RWPE2 (cell line): ENCODE measurements at regions not wholly inside any gene's neighbourhood (a gene's known extent, or its start where the extent isn't known, plus 50 kb on each side); places are given as distances from the start of the nearest gene placed in this dataset.

ENCODE experiments used
- ATAC-seq: fragments of 200-7000 bp; cut with Tn5 transposase; 3 replicates; pipeline ENCODE4 v1.9.1; 2021; ENCODE audit warnings: low read depth
- DNase-seq: peaks from one replicate; pipeline ENCODE4 v3.0.0-alpha.2; 2020; ENCODE audit warnings: low spot score
- H3K27ac ChIP-seq: fragments of 450-650 bp; 2 replicates; pipeline ENCODE4 v1.5.1; 2017; ENCODE audit warnings: mild to moderate bottlenecking; ENCODE audit not compliant: poor library complexity, severe bottlenecking
- H3K27me3 ChIP-seq: fragments of 250-450 bp; sonication (Bioruptor Pico); 2 replicates; pipeline ENCODE4 v1.5.1; 2021; ENCODE audit warnings: mild to moderate bottlenecking, moderate library complexity; ENCODE audit not compliant: insufficient read depth, poor library complexity, severe bottlenecking
- H3K36me3 ChIP-seq: fragments of 250-450 bp; sonication (Bioruptor Pico); 2 replicates; pipeline ENCODE4 v1.5.1; 2020; ENCODE audit warnings: low read depth, mild to moderate bottlenecking, moderate library complexity
- H3K4me1 ChIP-seq: fragments of 250-450 bp; sonication (Bioruptor Pico); 2 replicates; pipeline ENCODE4 v1.5.1; 2021; ENCODE audit warnings: mild to moderate bottlenecking, moderate library complexity; ENCODE audit not compliant: insufficient read depth, poor library complexity, severe bottlenecking
- H3K4me3 ChIP-seq: fragments of 250-450 bp; sonication (Bioruptor Pico); 2 replicates; pipeline ENCODE4 v1.5.1; 2021; ENCODE audit warnings: mild to moderate bottlenecking, moderate library complexity; ENCODE audit not compliant: severe bottlenecking
- H3K9me3 ChIP-seq: fragments of 250-450 bp; sonication (Bioruptor Pico); 2 replicates; pipeline ENCODE4 v1.5.1; 2021; ENCODE audit warnings: mild to moderate bottlenecking, moderate library complexity; ENCODE audit not compliant: severe bottlenecking
- TF ChIP-seq, protein P1 (sequence below): fragments of 450-650 bp; IDR thresholded peaks from one replicate; pipeline ENCODE4 v1.5.1; 2017; ENCODE audit warnings: mild to moderate bottlenecking, moderate library complexity; ENCODE audit not compliant: poor library complexity, severe bottlenecking

DNA sequence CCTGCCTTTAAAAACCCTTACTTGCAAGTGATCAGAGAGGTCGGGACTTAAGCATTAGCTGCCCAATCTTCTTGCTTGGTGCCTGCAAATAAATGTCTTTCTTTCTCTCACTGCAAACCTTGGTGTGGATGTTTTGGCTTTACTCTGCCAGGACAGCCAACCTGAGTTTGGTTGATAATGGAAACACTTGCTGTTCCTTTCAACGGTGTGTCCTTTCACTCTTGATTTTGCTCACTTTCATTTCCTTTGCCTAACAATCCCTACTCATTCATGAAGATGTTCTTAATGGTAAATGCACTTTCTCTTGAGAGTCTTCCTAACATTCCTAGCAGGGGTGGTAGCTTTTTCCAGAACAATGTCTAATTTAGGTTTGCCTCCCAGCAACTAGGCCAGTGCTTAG lies 366.2 kb downstream of the HRH4 start:
- H3K27ac ChIP-seq: no peak overlapping the region
- H3K4me1 ChIP-seq: no peaks in the 10 kb centered on the region
- no peaks in the 10 kb centered on the region for H3K9me3 ChIP-seq
- peaks cover 11% of the 10 kb centered on the region for H3K27me3 ChIP-seq
- TF ChIP-seq, protein P1, sequence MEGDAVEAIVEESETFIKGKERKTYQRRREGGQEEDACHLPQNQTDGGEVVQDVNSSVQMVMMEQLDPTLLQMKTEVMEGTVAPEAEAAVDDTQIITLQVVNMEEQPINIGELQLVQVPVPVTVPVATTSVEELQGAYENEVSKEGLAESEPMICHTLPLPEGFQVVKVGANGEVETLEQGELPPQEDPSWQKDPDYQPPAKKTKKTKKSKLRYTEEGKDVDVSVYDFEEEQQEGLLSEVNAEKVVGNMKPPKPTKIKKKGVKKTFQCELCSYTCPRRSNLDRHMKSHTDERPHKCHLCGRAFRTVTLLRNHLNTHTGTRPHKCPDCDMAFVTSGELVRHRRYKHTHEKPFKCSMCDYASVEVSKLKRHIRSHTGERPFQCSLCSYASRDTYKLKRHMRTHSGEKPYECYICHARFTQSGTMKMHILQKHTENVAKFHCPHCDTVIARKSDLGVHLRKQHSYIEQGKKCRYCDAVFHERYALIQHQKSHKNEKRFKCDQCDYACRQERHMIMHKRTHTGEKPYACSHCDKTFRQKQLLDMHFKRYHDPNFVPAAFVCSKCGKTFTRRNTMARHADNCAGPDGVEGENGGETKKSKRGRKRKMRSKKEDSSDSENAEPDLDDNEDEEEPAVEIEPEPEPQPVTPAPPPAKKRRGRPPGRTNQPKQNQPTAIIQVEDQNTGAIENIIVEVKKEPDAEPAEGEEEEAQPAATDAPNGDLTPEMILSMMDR: no peak
- no peak overlapping the region for H3K4me3 ChIP-seq
- no peak for DNase-seq
- ATAC-seq: no peak
- no peaks in the 10 kb centered on the region for H3K36me3 ChIP-seq

DNA sequence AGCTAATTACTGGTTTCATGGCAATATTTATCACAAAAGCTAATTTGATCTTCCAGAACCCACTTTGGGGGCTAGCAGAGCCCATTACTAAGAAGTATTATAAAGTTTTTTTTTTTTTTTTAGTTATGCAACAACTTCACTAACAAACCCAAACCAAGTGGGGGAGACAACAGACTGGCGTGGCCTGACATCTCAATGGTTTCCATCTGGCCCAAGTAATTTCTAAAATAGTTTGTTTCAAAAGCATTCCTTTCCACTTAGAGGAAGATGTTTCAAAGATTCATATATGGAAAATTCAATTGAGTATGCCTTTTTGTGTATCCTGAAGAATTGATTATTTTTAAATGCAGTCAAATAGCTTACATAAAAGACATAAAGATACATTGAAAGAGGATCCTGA lies 367.1 kb downstream of the HRH4 start:
- Histone ChIP-seq H3K4me1 (no peaks in the 10 kb centered on the region), H3K4me3 (no peak overlapping the region), H3K36me3 (no peaks in the 10 kb centered on the region), H3K9me3 (no peaks in the 10 kb centered on the region), H3K27me3 (peaks cover 11% of the 10 kb centered on the region), H3K27ac (no peak overlapping the region)
- DNase-seq (no peak), ATAC-seq (no peak)
- TF ChIP-seq, protein P1: no peak

DNA sequence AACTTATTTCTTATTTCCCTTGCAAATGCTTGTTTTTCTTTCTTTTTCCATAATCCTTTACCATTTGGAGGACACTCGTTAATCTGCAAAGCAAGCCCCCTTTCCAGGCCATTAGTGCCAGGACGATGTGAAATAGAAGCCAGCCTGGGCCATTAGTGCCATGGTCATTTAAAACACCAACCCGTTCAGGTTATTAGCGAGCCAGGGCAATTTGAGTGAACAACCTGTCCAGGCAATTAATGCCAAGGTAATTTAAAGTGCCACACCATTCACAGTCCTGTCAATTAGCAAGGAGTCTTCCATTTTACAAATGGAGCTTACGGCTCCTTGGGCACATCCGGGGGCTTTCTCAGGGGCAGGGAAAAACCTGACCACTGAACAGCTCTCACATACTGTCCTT lies 370.6 kb downstream of the HRH4 start:
- Histone ChIP-seq H3K4me3 (no peak overlapping the region), H3K4me1 (no peaks in the 10 kb centered on the region), H3K27me3 (peaks cover 8% of the 10 kb centered on the region), H3K36me3 (no peaks in the 10 kb centered on the region), H3K27ac (no peak overlapping the region), H3K9me3 (no peaks in the 10 kb centered on the region)
- ATAC-seq (no peak), DNase-seq (no peak)
- TF ChIP-seq, protein P1: no peak

DNA sequence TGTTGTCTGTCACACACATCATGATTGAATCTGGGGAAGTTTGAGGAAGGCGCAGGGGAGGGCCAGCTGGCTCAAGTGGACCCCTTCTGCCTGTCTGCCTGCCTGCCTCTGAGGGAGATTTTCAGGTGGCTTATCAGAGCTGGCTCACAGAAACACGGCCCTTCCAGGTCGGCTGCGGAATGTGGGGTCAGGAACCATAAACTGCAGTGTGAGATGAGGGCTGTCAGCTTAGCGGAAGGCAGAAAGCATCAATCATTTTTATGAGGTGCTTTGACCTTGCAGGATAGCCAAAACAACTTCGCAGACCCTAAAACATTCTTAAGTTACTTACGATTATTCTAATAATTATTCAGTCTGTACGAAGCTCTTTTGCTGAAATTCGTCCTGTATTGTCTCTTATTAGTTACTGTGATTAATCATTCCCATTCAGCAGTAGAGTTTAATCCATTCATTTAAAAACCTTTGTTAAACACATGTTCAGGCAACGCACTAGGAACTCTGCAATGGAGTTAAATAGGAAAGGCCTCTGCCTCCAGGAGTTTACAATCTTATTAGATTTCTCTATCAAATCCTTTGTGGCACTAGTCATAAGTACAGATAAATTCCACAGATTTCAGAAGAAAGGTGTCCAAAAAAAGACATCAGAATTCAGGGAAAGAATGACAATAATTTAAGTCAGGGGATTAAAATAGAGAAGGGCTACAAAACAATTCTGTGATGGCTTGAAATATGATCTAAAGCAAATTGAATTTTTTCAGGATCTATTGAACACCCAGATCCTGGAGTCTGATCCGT lies 371.6 kb downstream of the HRH4 start:
- ATAC-seq (no peak), DNase-seq (no peak)
- H3K36me3 ChIP-seq: no peaks in the 10 kb centered on the region
- H3K9me3 ChIP-seq: no peaks in the 10 kb centered on the region
- no peak overlapping the region for H3K4me3 ChIP-seq
- no peak overlapping the region for H3K27ac ChIP-seq
- no peaks in the 10 kb centered on the region for H3K4me1 ChIP-seq
- TF ChIP-seq, protein P1: no peak
- H3K27me3 ChIP-seq: peaks cover 5% of the 10 kb centered on the region

DNA sequence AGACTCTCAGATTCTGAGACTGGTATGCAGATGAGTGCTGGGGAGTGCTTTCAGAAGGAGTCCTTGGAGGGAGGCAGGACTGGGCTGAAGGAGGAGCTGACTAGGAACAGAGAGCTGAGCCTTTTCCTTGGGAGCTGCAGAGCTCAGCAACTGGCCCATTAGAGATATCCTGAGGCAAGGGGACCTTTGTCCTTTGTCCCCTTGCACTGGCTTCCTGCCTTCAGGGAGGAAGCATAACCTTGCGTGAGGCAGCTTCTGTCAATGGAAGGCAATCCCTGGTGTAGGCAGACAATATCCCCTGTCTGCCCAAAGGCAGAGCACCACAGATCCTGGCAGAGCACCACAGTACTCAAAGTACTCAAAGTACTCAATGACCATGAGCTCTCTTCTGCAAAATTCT lies 375.3 kb downstream of the HRH4 start:
- Histone ChIP-seq H3K27me3 (no peaks in the 10 kb centered on the region), H3K27ac (no peak overlapping the region), H3K9me3 (no peaks in the 10 kb centered on the region), H3K4me3 (no peak overlapping the region), H3K36me3 (no peaks in the 10 kb centered on the region), H3K4me1 (no peaks in the 10 kb centered on the region)
- TF ChIP-seq, protein P1: no peak
- no peak for DNase-seq
- ATAC-seq: no peak
